Liver (tissue), 8 donors: ENCODE measurements at regions not wholly inside any gene's neighbourhood (a gene's known extent, or its start where the extent isn't known, plus 50 kb on each side); places are given as distances from the start of the nearest gene placed in this dataset.

Experiments
- DNase-seq: peaks from one replicate; pipeline ENCODE4 v3.0.0-alpha.2; 2017; ENCODE audit warnings: low spot score
- H3K27ac ChIP-seq, 2 donors: one replicate each; pipeline ENCODE4 v1.7.0; 2013; ENCODE audit warnings: inconsistent platforms in 2 of 2, low read length in 2 of 2, control low read depth in 1 of 2, low read depth in 1 of 2, mild to moderate bottlenecking in 1 of 2
- H3K27me3 ChIP-seq, 4 donors: one replicate each; pipeline versions ENCODE4 v1.6.1 to v1.7.0; 2013; ENCODE audit warnings: low read length in 3 of 4, inconsistent platforms in 1 of 4, mild to moderate bottlenecking in 1 of 4, moderate library complexity in 1 of 4; ENCODE audit not compliant: control insufficient read depth in 4 of 4, insufficient read depth in 4 of 4
- H3K36me3 ChIP-seq, 4 donors: one replicate each; pipeline versions ENCODE4 v1.6.1 to v1.7.0; 2013; ENCODE audit warnings: low read length in 3 of 4, mild to moderate bottlenecking in 3 of 4, low read depth in 1 of 4, moderate library complexity in 1 of 4; ENCODE audit not compliant: control insufficient read depth in 4 of 4, insufficient read depth in 3 of 4
- H3K4me1 ChIP-seq, 4 donors: one replicate each; pipeline versions ENCODE4 v1.6.1 to v1.7.0; 2013; ENCODE audit warnings: low read length in 3 of 4, mild to moderate bottlenecking in 3 of 4, moderate library complexity in 1 of 4; ENCODE audit not compliant: control insufficient read depth in 4 of 4, insufficient read depth in 4 of 4
- H3K4me3 ChIP-seq, 3 donors: one replicate each; pipeline versions ENCODE4 v1.6.1 to v1.7.0; 2013; ENCODE audit warnings: low read length in 3 of 3, control low read depth in 1 of 3, low read depth in 1 of 3, mild to moderate bottlenecking in 1 of 3
- H3K9ac ChIP-seq, 2 donors: one replicate each; pipeline ENCODE4 v1.7.0; 2013; ENCODE audit warnings: low read length in 2 of 2, mild to moderate bottlenecking in 2 of 2, moderate library complexity in 2 of 2, control low read depth in 1 of 2, low read depth in 1 of 2
- H3K9me3 ChIP-seq, 4 donors: one replicate each; pipeline versions ENCODE4 v1.6.1 to v1.7.0; 2013; ENCODE audit warnings: low read length in 3 of 4; ENCODE audit not compliant: control insufficient read depth in 4 of 4
- ATF3 ChIP-seq: IDR thresholded peaks from 2 replicates; pipeline ENCODE4 v1.6.1; 2016; ENCODE audit warnings: antibody characterized with exemption
- EGR1 ChIP-seq, 2 donors: IDR thresholded peaks; 2 replicates each; pipeline ENCODE4 v1.6.1; 2016 to 2018; ENCODE audit warnings: antibody characterized with exemption in 2 of 2, low read depth in 2 of 2
- FOXA1 ChIP-seq: IDR thresholded peaks from 2 replicates; pipeline ENCODE4 v1.6.1; 2016; ENCODE audit warnings: antibody characterized with exemption
- FOXA2 ChIP-seq: IDR thresholded peaks from 2 replicates; pipeline ENCODE4 v1.6.1; 2016; ENCODE audit warnings: antibody characterized with exemption
- GABPA ChIP-seq, 2 donors: IDR thresholded peaks in 1 of 2; conservative IDR thresholded peaks in 1 of 2; 2 replicates each; pipeline ENCODE4 v1.6.1; 2016; ENCODE audit warnings: antibody characterized with exemption in 2 of 2, mild to moderate bottlenecking in 1 of 2, moderate library complexity in 1 of 2
- JUND ChIP-seq, 2 donors: IDR thresholded peaks; 2 replicates each; pipeline ENCODE4 v1.6.1; 2016; ENCODE audit warnings: antibody characterized with exemption in 2 of 2
- MAX ChIP-seq: IDR thresholded peaks from 2 replicates; pipeline ENCODE4 v1.6.1; 2016; ENCODE audit warnings: antibody characterized with exemption
- NR2F2 ChIP-seq: IDR thresholded peaks from 2 replicates; pipeline ENCODE4 v1.6.1; 2016; ENCODE audit warnings: antibody characterized with exemption
- RAD21 ChIP-seq, 2 donors: IDR thresholded peaks; 2 replicates each; pipeline ENCODE4 v1.6.1; 2016; ENCODE audit warnings: antibody characterized with exemption in 2 of 2, mild to moderate bottlenecking in 2 of 2
- RXRA ChIP-seq, 2 donors: IDR thresholded peaks; 2 replicates each; pipeline ENCODE4 v1.6.1; 2017 to 2018; ENCODE audit warnings: antibody characterized with exemption in 2 of 2, mild to moderate bottlenecking in 1 of 2
- SP1 ChIP-seq: IDR thresholded peaks from 2 replicates; pipeline ENCODE4 v1.6.1; 2018; ENCODE audit warnings: antibody characterized with exemption, mild to moderate bottlenecking
- TAF1 ChIP-seq: conservative IDR thresholded peaks from 2 replicates; pipeline ENCODE4 v1.6.1; 2016; ENCODE audit warnings: antibody characterized with exemption, mild to moderate bottlenecking
- YY1 ChIP-seq: IDR thresholded peaks from 2 replicates; pipeline ENCODE4 v1.6.1; 2016; ENCODE audit warnings: antibody characterized with exemption, mild to moderate bottlenecking
- ZBTB33 ChIP-seq: IDR thresholded peaks from 2 replicates; pipeline ENCODE4 v1.6.1; 2016; ENCODE audit warnings: antibody characterized with exemption
- WGBS: extraction: QIAGEN DNeasy Blood & Tissue Kit; methylation state at CpG from one replicate; pipeline ENCODE4 v1.1.7; 2013; 5-methylcytosine and 5-hydroxymethylcytosine counted together
- TF ChIP-seq, protein P1 (sequence below): fragments of 150-350 bp; IDR thresholded peaks from 2 replicates; pipeline ENCODE4 v1.5.1; 2017; ENCODE audit warnings: improper control_type of control experiment, low read depth, low read length; ENCODE audit not compliant: missing input control
- TF ChIP-seq, protein P2 (sequence below): IDR thresholded peaks from 2 replicates; pipeline ENCODE4 v1.6.1; 2016; ENCODE audit warnings: antibody characterized with exemption, mild to moderate bottlenecking
- donor health status: healthy.
- donor health status: healthy.
- donor health status: healthy.
- donor health status: healthy.
- donor health status: healthy.

DNA sequence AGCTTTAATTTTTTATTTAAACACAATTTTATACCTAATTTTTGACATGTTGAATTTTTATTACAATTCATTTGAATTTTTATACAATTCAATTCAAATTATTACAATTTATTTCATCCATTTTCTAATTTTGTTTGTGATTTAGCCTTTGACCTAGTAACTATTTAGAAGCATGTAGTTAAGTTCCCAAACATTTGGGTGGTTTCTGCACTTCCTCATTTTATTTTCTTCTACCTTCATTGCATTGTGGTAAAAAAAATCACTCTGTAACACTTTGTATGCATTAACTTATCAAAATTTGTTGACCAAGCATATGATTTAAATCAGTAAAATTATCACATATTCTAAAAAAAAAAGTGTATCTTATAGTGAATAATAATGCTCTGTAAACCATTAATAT is 928.9 kb downstream of the ARAP2 start:
- TF ChIP-seq SP1 (no peak), GABPA (IDR thresholded peaks at IDR 0.05 in 1 of 2, conservative IDR thresholded peaks at IDR 0.05 in 1 of 2) (no peak), FOXA1 (no peak), FOXA2 (no peak), TAF1 (no peak), ZBTB33 (no peak), EGR1 (IDR thresholded peaks at IDR 0.05; ENCODE audit: low read depth in 2 of 2) (no peak)
- TF ChIP-seq, protein P1, sequence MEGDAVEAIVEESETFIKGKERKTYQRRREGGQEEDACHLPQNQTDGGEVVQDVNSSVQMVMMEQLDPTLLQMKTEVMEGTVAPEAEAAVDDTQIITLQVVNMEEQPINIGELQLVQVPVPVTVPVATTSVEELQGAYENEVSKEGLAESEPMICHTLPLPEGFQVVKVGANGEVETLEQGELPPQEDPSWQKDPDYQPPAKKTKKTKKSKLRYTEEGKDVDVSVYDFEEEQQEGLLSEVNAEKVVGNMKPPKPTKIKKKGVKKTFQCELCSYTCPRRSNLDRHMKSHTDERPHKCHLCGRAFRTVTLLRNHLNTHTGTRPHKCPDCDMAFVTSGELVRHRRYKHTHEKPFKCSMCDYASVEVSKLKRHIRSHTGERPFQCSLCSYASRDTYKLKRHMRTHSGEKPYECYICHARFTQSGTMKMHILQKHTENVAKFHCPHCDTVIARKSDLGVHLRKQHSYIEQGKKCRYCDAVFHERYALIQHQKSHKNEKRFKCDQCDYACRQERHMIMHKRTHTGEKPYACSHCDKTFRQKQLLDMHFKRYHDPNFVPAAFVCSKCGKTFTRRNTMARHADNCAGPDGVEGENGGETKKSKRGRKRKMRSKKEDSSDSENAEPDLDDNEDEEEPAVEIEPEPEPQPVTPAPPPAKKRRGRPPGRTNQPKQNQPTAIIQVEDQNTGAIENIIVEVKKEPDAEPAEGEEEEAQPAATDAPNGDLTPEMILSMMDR = no peak
- H3K9ac ChIP-seq = no peak overlapping the region
- H3K27me3 ChIP-seq = no peaks in the 10 kb centered on the region
- peaks cover 0 to 2% (median 0%) of the 10 kb centered on the region in 4 donors for H3K9me3 ChIP-seq
- H3K27ac ChIP-seq = no peak overlapping the region
- no peak for DNase-seq
- no peaks in the 10 kb centered on the region for H3K36me3 ChIP-seq
- H3K4me3 ChIP-seq = no peak overlapping the region
- H3K4me1 ChIP-seq = no peaks in the 10 kb centered on the region

DNA sequence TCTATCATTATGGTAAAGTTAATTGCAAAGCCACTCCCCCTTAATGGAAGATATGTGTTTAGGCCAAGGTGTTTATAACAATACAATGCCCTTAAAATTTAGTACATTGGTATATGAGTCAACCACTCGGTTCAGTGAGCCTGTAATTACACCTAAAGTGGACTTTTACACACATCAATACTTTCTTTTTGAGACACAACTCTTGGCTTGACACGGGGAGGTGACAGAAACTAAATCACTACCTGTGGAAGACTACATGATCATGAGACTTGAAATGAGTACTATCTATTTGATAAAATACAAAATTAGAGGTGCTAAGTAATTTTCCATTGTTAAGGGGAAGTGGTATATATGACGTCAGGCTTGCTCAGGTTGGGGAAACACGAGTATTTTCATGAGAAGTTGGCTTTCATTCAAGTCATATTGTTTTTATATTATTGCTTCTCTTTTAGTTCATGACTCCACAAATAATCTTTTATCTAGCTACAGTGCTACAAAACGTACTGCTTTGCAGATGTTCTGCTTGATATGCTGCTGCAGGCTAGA is 918.3 kb downstream of the ARAP2 start:
- H3K36me3 ChIP-seq = no peaks in the 10 kb centered on the region
- no peaks in the 10 kb centered on the region for H3K27me3 ChIP-seq
- no peak overlapping the region for H3K9ac ChIP-seq
- no peak for TF ChIP-seq SP1
- TF ChIP-seq YY1 = no peak
- TF ChIP-seq TAF1 = no peak
- TF ChIP-seq JUND (IDR thresholded peaks at IDR 0.05) = no peak
- TF ChIP-seq ZBTB33 = no peak
- TF ChIP-seq NR2F2 = no peak
- no peak for TF ChIP-seq GABPA (IDR thresholded peaks at IDR 0.05 in 1 of 2, conservative IDR thresholded peaks at IDR 0.05 in 1 of 2)
- no peak for TF ChIP-seq ATF3
- no peak for TF ChIP-seq FOXA1
- TF ChIP-seq FOXA2 = no peak
- TF ChIP-seq EGR1 (IDR thresholded peaks at IDR 0.05; ENCODE audit: low read depth in 2 of 2) = no peak
- TF ChIP-seq MAX = no peak
- TF ChIP-seq RXRA (IDR thresholded peaks at IDR 0.05) = no peak
- TF ChIP-seq, protein P2, sequence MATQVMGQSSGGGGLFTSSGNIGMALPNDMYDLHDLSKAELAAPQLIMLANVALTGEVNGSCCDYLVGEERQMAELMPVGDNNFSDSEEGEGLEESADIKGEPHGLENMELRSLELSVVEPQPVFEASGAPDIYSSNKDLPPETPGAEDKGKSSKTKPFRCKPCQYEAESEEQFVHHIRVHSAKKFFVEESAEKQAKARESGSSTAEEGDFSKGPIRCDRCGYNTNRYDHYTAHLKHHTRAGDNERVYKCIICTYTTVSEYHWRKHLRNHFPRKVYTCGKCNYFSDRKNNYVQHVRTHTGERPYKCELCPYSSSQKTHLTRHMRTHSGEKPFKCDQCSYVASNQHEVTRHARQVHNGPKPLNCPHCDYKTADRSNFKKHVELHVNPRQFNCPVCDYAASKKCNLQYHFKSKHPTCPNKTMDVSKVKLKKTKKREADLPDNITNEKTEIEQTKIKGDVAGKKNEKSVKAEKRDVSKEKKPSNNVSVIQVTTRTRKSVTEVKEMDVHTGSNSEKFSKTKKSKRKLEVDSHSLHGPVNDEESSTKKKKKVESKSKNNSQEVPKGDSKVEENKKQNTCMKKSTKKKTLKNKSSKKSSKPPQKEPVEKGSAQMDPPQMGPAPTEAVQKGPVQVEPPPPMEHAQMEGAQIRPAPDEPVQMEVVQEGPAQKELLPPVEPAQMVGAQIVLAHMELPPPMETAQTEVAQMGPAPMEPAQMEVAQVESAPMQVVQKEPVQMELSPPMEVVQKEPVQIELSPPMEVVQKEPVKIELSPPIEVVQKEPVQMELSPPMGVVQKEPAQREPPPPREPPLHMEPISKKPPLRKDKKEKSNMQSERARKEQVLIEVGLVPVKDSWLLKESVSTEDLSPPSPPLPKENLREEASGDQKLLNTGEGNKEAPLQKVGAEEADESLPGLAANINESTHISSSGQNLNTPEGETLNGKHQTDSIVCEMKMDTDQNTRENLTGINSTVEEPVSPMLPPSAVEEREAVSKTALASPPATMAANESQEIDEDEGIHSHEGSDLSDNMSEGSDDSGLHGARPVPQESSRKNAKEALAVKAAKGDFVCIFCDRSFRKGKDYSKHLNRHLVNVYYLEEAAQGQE = no peak
- TF ChIP-seq RAD21 (IDR thresholded peaks at IDR 0.05) = no peak
- no peak for DNase-seq
- no peak overlapping the region for H3K4me3 ChIP-seq
- no peak overlapping the region for H3K27ac ChIP-seq
- WGBS = 48% methylated on average over 5 of the region's 5 CpGs
- H3K4me1 ChIP-seq = no peaks in the 10 kb centered on the region
- H3K9me3 ChIP-seq = no peaks in the 10 kb centered on the region
